HEK293T (cell line): ENCODE measurements at regions not wholly inside any gene's neighbourhood (a gene's known extent, or its start where the extent isn't known, plus 50 kb on each side); places are given as distances from the start of the nearest gene placed in this dataset.
A peak's percentile ranks its signal among the peaks of the same experiment; 100 is the strongest.

Experiments used
- CTCF ChIA-PET: fragments of 350-600 bp; formaldehyde crosslinking; extraction: SDS; loops from one replicate; lab custom pipeline; 2021; ENCODE audit warnings: antibody characterized with exemption, inconsistent platforms; lab: Yijun Ruan, JAX
- POLR2A ChIA-PET: fragments of 350-600 bp; formaldehyde crosslinking; extraction: SDS; loops from one replicate; lab custom pipeline; 2020; ENCODE audit warnings: antibody characterized with exemption, inconsistent platforms; lab: Yijun Ruan, JAX
- DNase-seq: peaks from one replicate; pipeline ENCODE4 v3.0.0; 2012; ENCODE audit warnings: mixed read lengths; ENCODE audit errors: extremely low spot score
- ARNT ChIP-seq: fragments of 450-650 bp; IDR thresholded peaks from 2 replicates; pipeline ENCODE4 v1.6.1; 2017; ENCODE audit warnings: mild to moderate bottlenecking
- BHLHE40 ChIP-seq: fragments of 450-650 bp; IDR thresholded peaks from 2 replicates; pipeline ENCODE4 v1.6.1; 2016; ENCODE audit warnings: mild to moderate bottlenecking, moderate library complexity, borderline replicate concordance
- CTBP1 ChIP-seq: fragments of 450-650 bp; IDR thresholded peaks from 2 replicates; pipeline ENCODE4 v1.6.1; 2016; ENCODE audit warnings: borderline replicate concordance
- ELF4 ChIP-seq: fragments of 450-650 bp; IDR thresholded peaks from 2 replicates; pipeline ENCODE4 v1.6.1; 2017; ENCODE audit warnings: antibody characterized with exemption
- FOXA1 ChIP-seq: fragments of 450-650 bp; IDR thresholded peaks from 2 replicates; pipeline ENCODE4 v1.6.1; 2016; ENCODE audit warnings: mild to moderate bottlenecking
- FOXK2 ChIP-seq: fragments of 450-650 bp; IDR thresholded peaks from 2 replicates; pipeline ENCODE4 v1.6.1; 2016; ENCODE audit warnings: mild to moderate bottlenecking
- FOXM1 ChIP-seq: fragments of 450-650 bp; IDR thresholded peaks from 2 replicates; pipeline ENCODE4 v1.6.1; 2017; ENCODE audit warnings: mild to moderate bottlenecking, borderline replicate concordance
- HDGF ChIP-seq: fragments of 450-650 bp; IDR thresholded peaks from 2 replicates; pipeline ENCODE4 v1.6.1; 2017; ENCODE audit warnings: antibody characterized with exemption, borderline replicate concordance
- L3MBTL2 ChIP-seq: fragments of 450-650 bp; conservative IDR thresholded peaks from 2 replicates; pipeline ENCODE4 v1.6.1; 2016; ENCODE audit warnings: mild to moderate bottlenecking
- LEF1 ChIP-seq: fragments of 450-650 bp; IDR thresholded peaks from 2 replicates; pipeline ENCODE4 v1.6.1; 2017; ENCODE audit warnings: mild to moderate bottlenecking, borderline replicate concordance
- NFRKB ChIP-seq: fragments of 450-650 bp; IDR thresholded peaks from 2 replicates; pipeline ENCODE4 v1.6.1; 2016; ENCODE audit warnings: mild to moderate bottlenecking, moderate library complexity
- PKNOX1 ChIP-seq: fragments of 450-650 bp; IDR thresholded peaks from 2 replicates; pipeline ENCODE4 v1.6.1; 2016
- SP1 ChIP-seq: fragments of 450-650 bp; IDR thresholded peaks from 2 replicates; pipeline ENCODE4 v1.6.1; 2017
- SUZ12 ChIP-seq: fragments of 450-650 bp; IDR thresholded peaks from 2 replicates; pipeline ENCODE4 v1.6.1; 2016; ENCODE audit warnings: mild to moderate bottlenecking
- TARDBP ChIP-seq: fragments of 450-650 bp; IDR thresholded peaks from 2 replicates; pipeline ENCODE4 v1.6.1; 2016
- ZNF384 ChIP-seq: fragments of 450-650 bp; IDR thresholded peaks from 2 replicates; pipeline ENCODE4 v1.6.1; 2016

- ChIA-PET CTCF (no interaction called here), POLR2A (no interaction called here)
- TF ChIP-seq BHLHE40: no peak
- TF ChIP-seq PKNOX1: peak; percentile 75
- TF ChIP-seq SP1: no peak
- no peak for TF ChIP-seq HDGF
- TF ChIP-seq ELF4: no peak
- no peak for DNase-seq
Measured at GRCh38 chr5:27503813-27504212, 465.4 kb upstream of the CDH9 start.

DNA sequence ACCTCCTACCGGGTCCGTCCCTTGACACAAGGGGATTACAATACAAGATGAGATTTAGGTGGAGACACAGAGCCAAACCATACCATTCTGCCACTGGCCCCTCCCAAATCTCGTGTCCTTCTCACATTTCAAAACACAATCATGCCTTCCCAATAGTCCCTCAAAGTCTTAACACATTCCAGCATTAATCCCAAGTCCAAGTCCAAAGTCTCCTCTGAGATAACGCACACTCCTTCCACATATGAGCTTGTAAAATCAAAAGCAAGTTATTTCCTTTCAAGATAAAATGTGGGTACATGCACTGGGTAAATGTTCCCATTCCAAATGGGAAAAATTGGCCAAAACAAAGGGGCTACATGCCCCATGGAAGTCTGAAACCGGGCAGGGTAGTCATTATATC is 463.9 kb upstream of the CDH9 start:
- DNase-seq: no peak
- ChIA-PET POLR2A (no interaction called here), CTCF (no interaction called here)
- no peak for TF ChIP-seq HDGF
- no peak for TF ChIP-seq SP1
- no peak for TF ChIP-seq ZNF384
- TF ChIP-seq CTBP1: no peak
- no peak for TF ChIP-seq NFRKB
- no peak for TF ChIP-seq SUZ12
- no peak for TF ChIP-seq FOXM1
- TF ChIP-seq BHLHE40: no peak
- no peak for TF ChIP-seq L3MBTL2
- TF ChIP-seq FOXK2: no peak
- no peak for TF ChIP-seq LEF1
- no peak for TF ChIP-seq PKNOX1
- no peak for TF ChIP-seq ELF4
- no peak for TF ChIP-seq ARNT
- TF ChIP-seq FOXA1: no peak

DNA sequence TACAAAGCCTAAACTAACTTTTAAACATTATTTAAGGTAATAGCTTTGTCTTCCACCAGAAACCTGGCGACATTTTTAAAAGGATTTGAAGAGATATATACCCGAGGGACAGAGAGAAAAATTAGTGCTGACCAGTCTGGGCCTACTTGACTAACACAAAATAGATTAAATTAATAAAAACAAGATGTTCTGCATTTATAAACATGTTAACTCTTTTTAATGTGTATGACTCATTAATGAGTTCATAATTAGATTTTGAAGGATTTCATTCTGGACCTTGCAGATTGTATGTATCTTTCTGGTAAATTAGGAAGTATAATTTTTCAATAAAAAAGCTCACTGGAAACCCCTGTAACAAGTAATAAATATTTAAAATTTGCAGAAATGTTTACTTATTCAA is 459.1 kb upstream of the CDH9 start:
- CTCF ChIA-PET: no interaction called here
- no peak for DNase-seq
- TF ChIP-seq ARNT: no peak
- TF ChIP-seq ZNF384: no peak
- TF ChIP-seq CTBP1: no peak
- no peak for TF ChIP-seq TARDBP
- TF ChIP-seq L3MBTL2: no peak
- no peak for TF ChIP-seq ELF4
- TF ChIP-seq LEF1: no peak
- no peak for TF ChIP-seq BHLHE40
- TF ChIP-seq NFRKB: no peak
- TF ChIP-seq PKNOX1: no peak
- no peak for TF ChIP-seq SUZ12
- no peak for TF ChIP-seq SP1
- TF ChIP-seq FOXK2: no peak
- no peak for TF ChIP-seq FOXA1
- TF ChIP-seq HDGF: no peak
- TF ChIP-seq FOXM1: no peak
- POLR2A ChIA-PET: no interaction called here

GRCh38 chr5:27494887-27495286 is 456.5 kb upstream of the CDH9 start:
- CTCF ChIA-PET: no interaction called here
- no peak for DNase-seq

DNA sequence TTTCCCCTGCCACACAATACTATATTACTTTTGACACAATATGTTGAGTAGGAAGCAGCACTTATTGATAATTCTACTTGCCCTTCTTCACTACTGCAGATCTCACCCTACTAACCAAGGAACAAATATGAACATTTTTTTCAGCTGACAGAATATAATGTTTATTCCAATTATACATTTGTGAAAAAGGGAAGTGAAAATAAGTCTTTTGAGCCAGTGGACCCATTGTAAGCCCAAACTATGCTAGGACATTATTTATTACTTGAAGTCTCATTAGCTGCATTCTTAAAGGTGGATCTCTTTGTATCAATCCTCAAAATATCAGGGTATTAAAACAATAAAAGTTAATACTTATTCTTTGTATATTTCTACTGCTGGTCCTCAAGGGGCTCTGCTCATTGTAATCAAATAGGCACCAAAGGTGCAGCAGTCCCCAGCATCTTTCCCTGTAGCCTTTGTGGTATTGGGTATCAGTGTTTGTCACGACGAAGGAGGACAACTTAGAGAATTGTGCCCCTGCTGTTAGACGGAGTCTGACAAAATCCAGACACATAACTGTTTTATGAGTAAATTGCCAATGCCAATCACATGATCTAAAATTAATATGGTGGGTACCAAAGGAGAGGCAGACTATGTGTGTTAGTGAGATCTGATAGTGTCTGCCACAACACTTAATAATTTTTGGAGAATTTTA is 453.5 kb upstream of the CDH9 start:
- TF ChIP-seq BHLHE40 (no peak), HDGF (no peak), LEF1 (no peak), FOXA1 (no peak), PKNOX1 (no peak), CTBP1 (no peak), L3MBTL2 (no peak), NFRKB (no peak), SUZ12 (no peak), TARDBP (no peak), FOXK2 (no peak), ARNT (no peak), ZNF384 (no peak), ELF4 (no peak), SP1 (no peak), FOXM1 (no peak)
- ChIA-PET CTCF (no interaction called here), POLR2A (no interaction called here)
- DNase-seq: no peak

More at GRCh38 chr5:27494887-27495286, 456.5 kb upstream of the CDH9 start:
- POLR2A ChIA-PET: no interaction called here
- TF ChIP-seq TARDBP (no peak), NFRKB (no peak), LEF1 (no peak)

DNA sequence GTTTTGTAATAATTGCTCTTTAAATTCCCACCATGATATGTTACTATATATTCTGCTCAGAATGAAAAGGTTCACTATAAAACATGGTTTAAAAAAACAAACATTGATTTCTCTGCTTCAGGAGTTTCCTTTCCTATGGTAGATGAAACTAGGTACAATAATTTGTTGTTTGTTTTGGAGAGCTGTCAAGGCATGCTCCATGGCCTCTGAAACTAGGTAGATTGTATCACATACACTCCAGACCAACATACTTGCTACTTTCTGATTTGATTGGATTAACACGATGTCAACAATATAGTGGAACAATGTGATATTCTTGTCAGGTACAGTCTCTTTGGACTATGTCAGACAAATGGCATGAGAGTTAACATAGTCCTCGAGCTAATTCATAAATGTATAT is 452.7 kb upstream of the CDH9 start:
- TF ChIP-seq ZNF384: no peak
- no peak for TF ChIP-seq FOXK2
- no peak for TF ChIP-seq SP1
- TF ChIP-seq CTBP1: no peak
- TF ChIP-seq SUZ12: no peak
- no peak for TF ChIP-seq L3MBTL2
- no peak for TF ChIP-seq PKNOX1
- TF ChIP-seq HDGF: no peak
- POLR2A ChIA-PET: no interaction called here
- DNase-seq: no peak
- CTCF ChIA-PET: no interaction called here
